ENCODE measurements at regions not wholly inside any gene's neighbourhood (a gene's known extent, or its start where the extent isn't known, plus 50 kb on each side); places are given as distances from the start of the nearest gene placed in this dataset.

GRCh38 chr5:97909541-97909940, 726.5 kb upstream of the RIOK2 start:
- no peak for TF ChIP-seq POLR2A (IDR thresholded peaks at IDR 0.05; ENCODE audit: low read depth, low read length)
- no peak for TF ChIP-seq POLR2AphosphoS5 (IDR thresholded peaks at IDR 0.05; ENCODE audit: low read depth, low read length)
- no peak for TF ChIP-seq TAF1 (IDR thresholded peaks at IDR 0.05; ENCODE audit: borderline replicate concordance, low read depth, low read length)

Measured in GM12892 (cell line).